ENCODE measurements at regions not wholly inside any gene's neighbourhood (a gene's known extent, or its start where the extent isn't known, plus 50 kb on each side); places are given as distances from the start of the nearest gene placed in this dataset.

- no peak for TF ChIP-seq EZH2 (IDR thresholded peaks at IDR 0.05; ENCODE audit: borderline replicate concordance, low read length)
- TF ChIP-seq CTCF (conservative IDR thresholded peaks at IDR 0.05 in 1 of 2, IDR thresholded peaks at IDR 0.05 in 1 of 2; ENCODE audit: extremely low read depth in 1 of 2, insufficient read depth in 1 of 2, low read depth in 1 of 2, low read length in 2 of 2), result no peak
These were observed 89.8 kb upstream of the ARMCX2 start for GRCh38 chrX:101749436-101749835.
